ENCODE measurements at regions not wholly inside any gene's neighbourhood (a gene's known extent, or its start where the extent isn't known, plus 50 kb on each side); places are given as distances from the start of the nearest gene placed in this dataset.

- FAIRE-seq (no peak), DNase-seq (no peak), ATAC-seq (no peak)
- Histone ChIP-seq H3K9me3 (no peaks in the 10 kb centered on the region), H3K4me1 (no peaks in the 10 kb centered on the region), H3K27me3 (no peaks in the 10 kb centered on the region), H3K36me3 (no peaks in the 10 kb centered on the region), H3K27ac (no peak overlapping the region), H3K4me3 (no peak overlapping the region)
- intact Hi-C loops (cut with DNase I), result no loop called here
- no peak for TF ChIP-seq CTCF (IDR thresholded peaks at IDR 0.05)
- 47 to 56% methylated on average over 2 of the region's 2 CpGs for WGBS, 2 donors
Measured at GRCh38 chr2:83933749-83934148, 525.3 kb downstream of the SUCLG1 start.

GRCh38 chr2:83923531-83923930 is 535.5 kb downstream of the SUCLG1 start:
- WGBS, 2 donors, result 42 to 51% methylated on average over 2 of the region's 2 CpGs
- ATAC-seq (no peak), DNase-seq (no peak), FAIRE-seq (no peak)
- Histone ChIP-seq H3K4me3 (no peak overlapping the region), H3K27me3 (no peaks in the 10 kb centered on the region), H3K27ac (no peak overlapping the region), H3K4me1 (no peaks in the 10 kb centered on the region), H3K9me3 (no peaks in the 10 kb centered on the region), H3K36me3 (no peaks in the 10 kb centered on the region)
- no peak for TF ChIP-seq CTCF (IDR thresholded peaks at IDR 0.05)
- intact Hi-C loops (cut with DNase I), result no loop called here

- DNase-seq (no peak), ATAC-seq (no peak), FAIRE-seq (no peak)
- intact Hi-C loops (cut with DNase I), result no loop called here
- Histone ChIP-seq H3K27me3 (no peaks in the 10 kb centered on the region), H3K9me3 (no peaks in the 10 kb centered on the region), H3K4me1 (no peaks in the 10 kb centered on the region), H3K36me3 (no peaks in the 10 kb centered on the region), H3K4me3 (no peak overlapping the region), H3K27ac (no peak overlapping the region)
- TF ChIP-seq CTCF (IDR thresholded peaks at IDR 0.05), result no peak
Measured at GRCh38 chr2:83916559-83916958, 542.5 kb downstream of the SUCLG1 start.

GRCh38 chr2:83915381-83915780 is 543.7 kb downstream of the SUCLG1 start:
- H3K9me3 ChIP-seq, result no peaks in the 10 kb centered on the region

GRCh38 chr2:83908750-83909149 is 550.3 kb downstream of the SUCLG1 start:
- FAIRE-seq (no peak), ATAC-seq (no peak)
- intact Hi-C loops (cut with DNase I), result no loop called here

More at GRCh38 chr2:83915381-83915780, 543.7 kb downstream of the SUCLG1 start:
- H3K4me1 ChIP-seq, result no peaks in the 10 kb centered on the region
- no peak overlapping the region for H3K27ac ChIP-seq
- no peak overlapping the region for H3K4me3 ChIP-seq
- ATAC-seq (no peak), DNase-seq (no peak), FAIRE-seq (no peak)
- no peaks in the 10 kb centered on the region for H3K27me3 ChIP-seq
- intact Hi-C loops (cut with DNase I), result no loop called here
- no peaks in the 10 kb centered on the region for H3K36me3 ChIP-seq
- no peak for TF ChIP-seq CTCF (IDR thresholded peaks at IDR 0.05)

More at GRCh38 chr2:83908750-83909149, 550.3 kb downstream of the SUCLG1 start:
- H3K27ac ChIP-seq, result no peak overlapping the region
- H3K27me3 ChIP-seq, result no peaks in the 10 kb centered on the region
- no peaks in the 10 kb centered on the region for H3K4me1 ChIP-seq
- H3K4me3 ChIP-seq, result no peak overlapping the region
- no peak for DNase-seq
- TF ChIP-seq CTCF (IDR thresholded peaks at IDR 0.05), result no peak
- no peaks in the 10 kb centered on the region for H3K9me3 ChIP-seq
- H3K36me3 ChIP-seq, result no peaks in the 10 kb centered on the region

Measured in pancreas (tissue), 10 donors.